D341Med (cell line): ENCODE measurements at regions not wholly inside any gene's neighbourhood (a gene's known extent, or its start where the extent isn't known, plus 50 kb on each side); places are given as distances from the start of the nearest gene placed in this dataset.
"Not testable (repeated sequence)": the region's sequence is repeated elsewhere in the genome, so short reads cannot be mapped to it uniquely, and the experiment has no call there.

Experiments
- DNase-seq: peaks from one replicate; pipeline ENCODE4 v3.0.0; 2012; ENCODE audit warnings: low spot score

- DNase-seq, result not testable (repeated sequence)
Observed at GRCh38 chr1:144516172-144516571, 54.7 kb upstream of the NBPF15 start.

GRCh38 chr1:144516906-144517305, 55.4 kb upstream of the NBPF15 start:
- DNase-seq, result not testable (repeated sequence)

DNA sequence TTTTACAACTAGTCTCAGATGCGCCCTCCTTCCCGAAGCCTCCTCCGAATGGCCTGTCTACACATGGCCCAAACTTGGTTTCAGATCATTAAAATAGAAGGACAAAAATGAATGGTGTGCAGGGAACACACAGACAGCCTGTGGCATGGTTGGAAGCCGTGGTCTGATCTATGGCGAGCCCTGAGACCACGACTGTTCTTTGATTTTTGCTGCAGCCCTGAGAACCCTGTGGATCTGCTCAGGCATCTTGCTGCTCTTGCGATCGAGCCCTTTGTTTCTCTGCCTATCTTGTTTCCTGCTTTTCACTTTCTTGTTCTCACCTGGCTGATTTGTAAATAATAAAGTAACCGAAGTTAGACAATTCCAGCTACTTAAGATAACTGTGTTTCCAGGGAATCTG, 57.0 kb upstream of the NBPF15 start:
- not testable (repeated sequence) for DNase-seq

DNA sequence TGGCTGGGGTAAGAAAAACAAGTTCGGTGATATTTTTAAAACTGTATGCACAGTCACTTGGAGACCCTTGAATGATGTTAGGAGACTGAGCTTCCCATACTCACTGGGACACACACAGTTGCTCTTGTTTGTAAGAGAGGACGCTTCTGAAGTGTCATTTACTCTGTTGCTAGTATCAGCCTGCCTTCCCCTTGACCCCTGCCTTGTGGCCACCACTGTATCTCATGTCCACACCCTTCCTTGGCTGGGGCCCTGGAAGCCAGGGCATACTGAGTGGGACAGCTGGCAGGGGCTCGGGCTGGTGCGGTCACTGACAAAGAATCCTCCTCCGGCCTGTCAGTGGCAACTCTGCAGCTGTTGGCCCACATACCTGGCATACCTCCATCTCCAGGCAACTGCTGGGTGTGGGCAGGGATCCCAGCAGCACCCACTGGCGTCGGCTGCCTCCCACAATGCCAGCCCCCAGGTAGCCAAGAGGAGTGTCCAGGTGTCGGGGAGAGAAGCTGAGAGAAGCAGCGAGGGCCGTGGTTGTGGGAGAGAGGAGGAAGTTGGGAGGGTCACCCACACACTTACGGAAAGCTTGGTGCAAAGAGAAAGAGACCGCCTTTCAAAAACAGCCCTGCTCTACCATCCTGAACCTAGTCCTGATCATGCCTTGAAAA, 58.2 kb upstream of the NBPF15 start:
- DNase-seq, result not testable (repeated sequence)

- peak; percentile 34 for DNase-seq
Observed at GRCh38 chr1:144523661-144524407, 62.4 kb upstream of the NBPF15 start.

DNA sequence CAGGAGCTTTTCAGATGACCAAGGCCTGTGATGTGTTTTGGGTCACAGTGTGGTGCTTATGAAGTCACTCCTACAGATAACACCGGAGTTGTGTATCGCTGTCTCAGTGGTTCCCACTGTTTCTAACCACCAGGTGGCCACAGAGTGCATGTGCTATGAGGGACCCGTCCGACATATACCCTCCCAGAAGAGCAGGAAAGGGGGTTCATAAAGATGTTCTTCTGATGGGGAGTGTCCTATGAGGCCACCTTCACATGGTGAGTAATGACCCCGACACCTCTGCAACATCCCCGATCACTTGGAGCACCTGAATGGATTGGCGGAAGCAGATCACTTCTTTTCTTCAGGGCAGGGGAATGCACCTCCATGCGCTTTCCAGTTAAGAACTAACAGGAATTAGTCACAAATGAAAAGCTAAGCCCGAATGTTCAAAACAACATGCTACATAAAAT, 60.5 kb upstream of the PPIAL4F start:
- DNase-seq, result not testable (repeated sequence)

DNA sequence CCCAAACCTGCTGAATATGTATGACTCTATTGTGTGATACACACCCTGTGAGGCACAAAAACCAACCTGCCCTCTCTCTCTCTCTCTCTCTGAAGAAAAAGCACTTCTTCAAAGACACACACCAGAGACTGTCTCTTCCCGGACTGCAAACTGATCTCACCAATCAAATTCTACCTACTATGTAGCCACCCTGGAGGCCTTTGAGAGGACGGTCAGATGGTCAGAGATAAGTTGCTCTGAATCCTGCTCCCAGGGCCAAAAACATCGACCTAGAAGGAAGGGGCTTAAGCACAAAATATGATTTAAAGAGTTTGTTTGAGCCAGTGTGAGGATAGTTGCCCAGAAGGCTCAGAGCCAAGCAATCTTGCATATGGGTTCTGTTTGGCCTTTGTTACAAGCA, 59.2 kb upstream of the PPIAL4F start:
- DNase-seq, result not testable (repeated sequence)

GRCh38 chr1:144534286-144534685, 58.4 kb upstream of the PPIAL4F start:
- not testable (repeated sequence) for DNase-seq

DNA sequence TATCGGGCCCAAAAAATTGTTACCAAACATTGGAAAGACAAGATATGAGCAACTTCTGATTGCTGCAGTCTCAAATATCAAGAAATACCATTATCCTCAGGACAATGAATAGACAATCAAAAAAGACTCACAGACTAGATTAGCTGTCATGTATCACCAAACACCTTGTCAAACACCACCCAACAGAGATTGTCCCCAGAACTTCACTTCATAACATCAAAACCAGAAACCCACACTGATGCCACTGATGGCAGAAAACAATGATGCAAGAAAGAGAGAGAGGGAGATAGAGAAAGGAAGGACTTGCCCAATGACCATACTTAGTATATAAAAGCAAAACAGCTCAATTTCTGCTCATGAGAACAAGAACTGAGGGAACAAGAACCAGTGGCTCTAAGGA, 56.0 kb upstream of the PPIAL4F start:
- DNase-seq, result not testable (repeated sequence)

GRCh38 chr1:144537234-144537633, 55.5 kb upstream of the PPIAL4F start:
- DNase-seq, result not testable (repeated sequence)

- not testable (repeated sequence) for DNase-seq
Observed at GRCh38 chr1:144538736-144539135, 54.0 kb upstream of the PPIAL4F start.

DNA sequence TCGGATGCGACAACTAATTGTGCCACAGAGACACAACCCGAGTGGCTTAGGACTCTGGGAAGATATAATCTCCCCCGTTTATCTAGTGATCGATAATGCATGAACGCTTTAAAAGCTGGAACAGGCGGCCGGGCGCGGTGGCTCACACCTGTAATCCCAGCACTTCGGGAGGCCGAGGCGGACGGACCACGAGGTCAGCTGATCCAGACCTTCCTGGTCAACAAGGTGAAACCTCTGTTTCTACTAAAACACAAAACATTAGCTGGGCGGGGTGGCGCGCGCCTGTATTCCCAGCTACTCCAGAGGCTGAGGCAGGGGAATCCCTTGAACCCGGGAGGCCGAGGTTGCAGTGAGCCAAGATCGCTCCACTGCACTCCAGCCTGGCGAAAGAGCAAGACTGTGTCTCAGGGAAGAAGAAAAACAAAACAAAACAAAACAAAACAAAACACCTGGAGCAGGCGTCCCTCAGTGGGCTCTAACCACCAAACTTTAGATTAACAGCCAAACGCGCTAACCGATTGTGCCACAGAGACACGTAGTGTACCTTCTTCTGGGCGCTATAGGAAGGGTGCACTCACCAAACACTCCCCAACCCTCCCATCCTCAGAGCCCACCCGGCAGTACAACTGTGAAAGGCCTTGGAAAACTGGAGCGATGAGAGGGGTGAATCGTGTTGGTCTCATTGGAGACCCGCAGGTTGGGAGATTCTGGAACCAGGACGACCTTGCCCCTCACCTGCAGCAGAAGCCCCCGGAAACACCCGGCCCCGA, 53.3 kb upstream of the PPIAL4F start:
- DNase-seq, result not testable (repeated sequence)
